Endodermal cell (in vitro differentiated cells): ENCODE measurements at regions not wholly inside any gene's neighbourhood (a gene's known extent, or its start where the extent isn't known, plus 50 kb on each side); places are given as distances from the start of the nearest gene placed in this dataset.
A peak's percentile ranks its signal among the peaks of the same experiment; 100 is the strongest.

Experiments
- DNase-seq: peaks from one replicate; pipeline ENCODE4 v3.0.0-alpha.2; 2017
- H3K27ac ChIP-seq: 2 replicates; pipeline ENCODE4 v1.5.1; 2013; ENCODE audit warnings: mild to moderate bottlenecking, low read depth, low read length, moderate library complexity
- H3K27me3 ChIP-seq: 2 replicates; pipeline ENCODE4 v1.6.1; 2013; ENCODE audit warnings: mild to moderate bottlenecking, low read length, moderate library complexity; ENCODE audit not compliant: insufficient read depth, control insufficient read depth, poor library complexity, severe bottlenecking
- H3K36me3 ChIP-seq: 2 replicates; pipeline ENCODE4 v1.7.0; 2013; ENCODE audit warnings: mild to moderate bottlenecking, low read length, moderate library complexity; ENCODE audit not compliant: control insufficient read depth, insufficient read depth
- H3K4me1 ChIP-seq: one replicate; pipeline ENCODE4 v1.7.0; 2013; ENCODE audit warnings: low read length; ENCODE audit not compliant: control insufficient read depth, insufficient read depth
- H3K4me3 ChIP-seq: 2 replicates; pipeline ENCODE4 v1.5.1; 2013; ENCODE audit warnings: mild to moderate bottlenecking, low read length, moderate library complexity
- H3K9ac ChIP-seq: 2 replicates; pipeline ENCODE4 v1.6.1; 2013; ENCODE audit warnings: mild to moderate bottlenecking, low read length, moderate library complexity; ENCODE audit not compliant: poor library complexity, severe bottlenecking; ENCODE audit errors: extremely low read depth
- H3K9me3 ChIP-seq: 2 replicates; pipeline ENCODE4 v1.6.1; 2013; ENCODE audit warnings: mild to moderate bottlenecking, low read length, moderate library complexity; ENCODE audit not compliant: control insufficient read depth
- H3K27ac Mint-ChIP-seq: 2 replicates; pipeline ENCODE4 v1.8.0; 2020; ENCODE audit warnings: mixed read lengths
- H3K27me3 Mint-ChIP-seq: 2 replicates; pipeline ENCODE4 v1.8.0; 2021; ENCODE audit warnings: mild to moderate bottlenecking, mixed read lengths; ENCODE audit not compliant: insufficient read depth
- H3K36me3 Mint-ChIP-seq: 2 replicates; pipeline ENCODE4 v1.8.0; 2020; ENCODE audit warnings: low read depth, mixed read lengths
- H3K4me1 Mint-ChIP-seq: 2 replicates; pipeline ENCODE4 v1.8.0; 2020; ENCODE audit warnings: mixed read lengths
- H3K4me3 Mint-ChIP-seq: 2 replicates; pipeline ENCODE4 v1.8.0; 2020; ENCODE audit warnings: mild to moderate bottlenecking, moderate library complexity, mixed read lengths
- H3K9me3 Mint-ChIP-seq: 2 replicates; pipeline ENCODE4 v1.8.0; 2020; ENCODE audit warnings: mild to moderate bottlenecking, mixed read lengths
- WGBS, 2 experiments: methylation state at CpG; one replicate each; pipeline versions ENCODE4 v1.1.5 to v1.1.7; 2013; ENCODE audit warnings: missing lambda C conversion rate in 2 of 2, mixed read lengths in 1 of 2; ENCODE audit not compliant: insufficient coverage in 1 of 2, insufficient read length in 1 of 2; 5-methylcytosine and 5-hydroxymethylcytosine counted together
- TF ChIP-seq, protein P1 (sequence below): fragments of 200-600 bp; sonication (generic); conservative IDR thresholded peaks from 2 replicates; pipeline ENCODE4 v1.5.0; 2021; ENCODE audit warnings: antibody characterized with exemption, mild to moderate bottlenecking

GRCh38 chr2:240225660-240226475 lies 85.4 kb upstream of the OTOS start:
- WGBS, 2 experiments: 78 to 91% methylated on average over 1 to 8 of the region's 8 CpGs

GRCh38 chr2:240226672-240227537 lies 86.4 kb upstream of the OTOS start:
- no peak overlapping the region for H3K4me3 ChIP-seq
- 88 to 95% methylated on average over 5 to 8 of the region's 8 CpGs for WGBS, 2 experiments
- peaks cover 38% of the 10 kb centered on the region for H3K9me3 Mint-ChIP-seq
- peaks cover 12% of the 10 kb centered on the region for H3K9me3 ChIP-seq
- no peak overlapping the region for H3K4me3 Mint-ChIP-seq
- H3K36me3 ChIP-seq: no peaks in the 10 kb centered on the region
- no peaks in the 10 kb centered on the region for H3K4me1 Mint-ChIP-seq
- no peaks in the 10 kb centered on the region for H3K27me3 ChIP-seq
- H3K27me3 Mint-ChIP-seq: peaks cover 12% of the 10 kb centered on the region
- TF ChIP-seq, protein P1, sequence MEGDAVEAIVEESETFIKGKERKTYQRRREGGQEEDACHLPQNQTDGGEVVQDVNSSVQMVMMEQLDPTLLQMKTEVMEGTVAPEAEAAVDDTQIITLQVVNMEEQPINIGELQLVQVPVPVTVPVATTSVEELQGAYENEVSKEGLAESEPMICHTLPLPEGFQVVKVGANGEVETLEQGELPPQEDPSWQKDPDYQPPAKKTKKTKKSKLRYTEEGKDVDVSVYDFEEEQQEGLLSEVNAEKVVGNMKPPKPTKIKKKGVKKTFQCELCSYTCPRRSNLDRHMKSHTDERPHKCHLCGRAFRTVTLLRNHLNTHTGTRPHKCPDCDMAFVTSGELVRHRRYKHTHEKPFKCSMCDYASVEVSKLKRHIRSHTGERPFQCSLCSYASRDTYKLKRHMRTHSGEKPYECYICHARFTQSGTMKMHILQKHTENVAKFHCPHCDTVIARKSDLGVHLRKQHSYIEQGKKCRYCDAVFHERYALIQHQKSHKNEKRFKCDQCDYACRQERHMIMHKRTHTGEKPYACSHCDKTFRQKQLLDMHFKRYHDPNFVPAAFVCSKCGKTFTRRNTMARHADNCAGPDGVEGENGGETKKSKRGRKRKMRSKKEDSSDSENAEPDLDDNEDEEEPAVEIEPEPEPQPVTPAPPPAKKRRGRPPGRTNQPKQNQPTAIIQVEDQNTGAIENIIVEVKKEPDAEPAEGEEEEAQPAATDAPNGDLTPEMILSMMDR: no peak
- peak; percentile 32 for DNase-seq
- no peaks in the 10 kb centered on the region for H3K36me3 Mint-ChIP-seq
- no peak overlapping the region for H3K27ac ChIP-seq
- H3K9ac ChIP-seq: no peak overlapping the region
- no peak overlapping the region for H3K27ac Mint-ChIP-seq
- no peaks in the 10 kb centered on the region for H3K4me1 ChIP-seq

More at GRCh38 chr2:240225660-240226475, 85.4 kb upstream of the OTOS start:
- Mint-ChIP-seq H3K4me1 (no peaks in the 10 kb centered on the region), H3K4me3 (no peak overlapping the region), H3K27me3 (peaks cover 12% of the 10 kb centered on the region), H3K9me3 (peaks cover 38% of the 10 kb centered on the region), H3K36me3 (no peaks in the 10 kb centered on the region), H3K27ac (no peak overlapping the region)
- peak; percentile 29 for DNase-seq
- H3K4me3 ChIP-seq: no peak overlapping the region
- TF ChIP-seq, protein P1: peak; percentile 19
- H3K9me3 ChIP-seq: peaks cover 12% of the 10 kb centered on the region
- no peak overlapping the region for H3K27ac ChIP-seq
- H3K36me3 ChIP-seq: no peaks in the 10 kb centered on the region
- no peaks in the 10 kb centered on the region for H3K27me3 ChIP-seq
- H3K9ac ChIP-seq: no peak overlapping the region
- no peaks in the 10 kb centered on the region for H3K4me1 ChIP-seq

- TF ChIP-seq, protein P1: no peak
- Histone ChIP-seq H3K4me1 (no peaks in the 10 kb centered on the region), H3K4me3 (no peak overlapping the region), H3K36me3 (no peaks in the 10 kb centered on the region), H3K27me3 (no peaks in the 10 kb centered on the region), H3K9me3 (peaks cover 12% of the 10 kb centered on the region), H3K27ac (no peak overlapping the region), H3K9ac (no peak overlapping the region)
- Mint-ChIP-seq H3K4me1 (no peaks in the 10 kb centered on the region), H3K27me3 (peaks cover 12% of the 10 kb centered on the region), H3K4me3 (no peak overlapping the region), H3K36me3 (no peaks in the 10 kb centered on the region), H3K27ac (no peak overlapping the region), H3K9me3 (peaks cover 30% of the 10 kb centered on the region)
- 85 to 89% methylated on average over 13 to 14 of the region's 14 CpGs for WGBS, 2 experiments
- DNase-seq: peak; percentile 17
Measured at GRCh38 chr2:240227538-240228428, 87.3 kb upstream of the OTOS start.
